GM06990 (cell line): ENCODE measurements at regions not wholly inside any gene's neighbourhood (a gene's known extent, or its start where the extent isn't known, plus 50 kb on each side); places are given as distances from the start of the nearest gene placed in this dataset.

Source experiments
- DNase-seq: peaks from one replicate; pipeline ENCODE4 v3.0.0-alpha.2; 2011; ENCODE audit not compliant: insufficient read length; ENCODE audit errors: extremely low read depth
- H3K27me3 ChIP-seq: replicated peaks from 2 replicates; pipeline ENCODE4 v1.6.0; 2011; ENCODE audit warnings: low read length; ENCODE audit not compliant: control insufficient read depth, insufficient read depth
- H3K36me3 ChIP-seq: 2 replicates; pipeline ENCODE4 v1.5.1; 2011; ENCODE audit warnings: low read length; ENCODE audit not compliant: control insufficient read depth, insufficient read depth
- H3K4me3 ChIP-seq: replicated peaks from 2 replicates; pipeline ENCODE4 v1.5.1; 2011; ENCODE audit warnings: low read depth, mild to moderate bottlenecking, control low read depth, low read length
- CTCF ChIP-seq: IDR thresholded peaks from 2 replicates; pipeline ENCODE4 v1.5.1; 2011; ENCODE audit warnings: low read length, control low read depth, mild to moderate bottlenecking, inconsistent platforms; ENCODE audit not compliant: insufficient read depth, poor library complexity, severe bottlenecking

- H3K27me3 ChIP-seq, result no peaks in the 10 kb centered on the region; the same call in 1 of the 2 replicates
- no peak for DNase-seq
- TF ChIP-seq CTCF, result no peak
These were observed 107.7 kb upstream of the IGSF21 start for GRCh38 chr1:17999884-18000283.

GRCh38 chr1:18001725-18002124, 105.9 kb upstream of the IGSF21 start:
- no peak for TF ChIP-seq CTCF
- H3K36me3 ChIP-seq, result no peaks in the 10 kb centered on the region
- no peak overlapping the region for H3K4me3 ChIP-seq
- peaks cover 2% of the 10 kb centered on the region for H3K27me3 ChIP-seq
- no peak for DNase-seq

More at GRCh38 chr1:17999884-18000283, 107.7 kb upstream of the IGSF21 start:
- Histone ChIP-seq H3K4me3 (no peak overlapping the region), H3K36me3 (no peaks in the 10 kb centered on the region)

GRCh38 chr1:18004278-18004677, 103.3 kb upstream of the IGSF21 start:
- TF ChIP-seq CTCF, result no peak

GRCh38 chr1:18005238-18005637, 102.4 kb upstream of the IGSF21 start:
- H3K4me3 ChIP-seq, result no peak overlapping the region
- no peak for DNase-seq
- H3K27me3 ChIP-seq, result peaks cover 2% of the 10 kb centered on the region
- H3K36me3 ChIP-seq, result no peaks in the 10 kb centered on the region
- TF ChIP-seq CTCF, result no peak

More at GRCh38 chr1:18004278-18004677, 103.3 kb upstream of the IGSF21 start:
- Histone ChIP-seq H3K27me3 (peaks cover 2% of the 10 kb centered on the region), H3K4me3 (no peak overlapping the region), H3K36me3 (no peaks in the 10 kb centered on the region)
- no peak for DNase-seq

GRCh38 chr1:18007391-18008041, 100.1 kb upstream of the IGSF21 start:
- Histone ChIP-seq H3K4me3 (no peak overlapping the region), H3K36me3 (no peaks in the 10 kb centered on the region), H3K27me3 (peaks cover 2% of the 10 kb centered on the region)
- DNase-seq, result no peak
- no peak for TF ChIP-seq CTCF

GRCh38 chr1:18008081-18008480, 99.5 kb upstream of the IGSF21 start:
- H3K27me3 ChIP-seq, result peaks cover 2% of the 10 kb centered on the region
- H3K4me3 ChIP-seq, result no peak overlapping the region
- H3K36me3 ChIP-seq, result no peaks in the 10 kb centered on the region
- DNase-seq, result no peak
- no peak for TF ChIP-seq CTCF
